B cell (primary cell): ENCODE measurements at regions not wholly inside any gene's neighbourhood (a gene's known extent, or its start where the extent isn't known, plus 50 kb on each side); places are given as distances from the start of the nearest gene placed in this dataset.

Experiments
- ATAC-seq: fragments of 200-7000 bp; cut with Tn5 transposase; one replicate; pipeline ENCODE4 v1.10.0; 2021; ENCODE audit warnings: low read depth, mild to moderate bottlenecking, moderate number of reproducible peaks, moderate library complexity
- CTCF ChIA-PET: fragments of 350-600 bp; sonication (Branson Sonifier 250); formaldehyde crosslinking; loops from one replicate; lab custom pipeline; 2021; ENCODE audit warnings: antibody characterized with exemption, inconsistent platforms; lab: Charles Lee
- POLR2A ChIA-PET: fragments of 350-600 bp; sonication (Branson Sonifier 250); formaldehyde crosslinking; loops from one replicate; lab custom pipeline; 2021; ENCODE audit warnings: antibody characterized with exemption; lab: Charles Lee
- DNase-seq: peaks from one replicate; pipeline ENCODE4 v3.0.0; 2013
- H2AFZ ChIP-seq: 2 replicates; pipeline ENCODE4 v1.6.1; 2012; ENCODE audit warnings: mild to moderate bottlenecking, low read depth, low read length; ENCODE audit not compliant: insufficient read depth, poor library complexity, severe bottlenecking
- H3K27ac ChIP-seq, 2 donors: 1 replicate in 1 of 2; 2 replicates in 1 of 2; pipeline ENCODE4 v1.5.1; 2012 to 2013; ENCODE audit warnings: low read length in 2 of 2, mild to moderate bottlenecking in 2 of 2, moderate library complexity in 1 of 2
- H3K27me3 ChIP-seq, 4 experiments: fragments of 200-600 bp in 1 of 4; sonication (generic) in 1 of 4; replicated peaks in 1 of 4; 1 replicate in 2 of 4; 2 replicates in 2 of 4; pipeline versions ENCODE4 v1.6.1 to v1.7.0; 2013 to 2016; ENCODE audit warnings: low read length in 3 of 4, mild to moderate bottlenecking in 2 of 4, mixed read lengths in 1 of 4, moderate library complexity in 1 of 4; ENCODE audit not compliant: insufficient read depth in 4 of 4, control insufficient read depth in 3 of 4; ENCODE audit errors: control extremely low read depth in 1 of 4
- H3K36me3 ChIP-seq, 2 experiments: replicated peaks in 1 of 2; 1 replicate in 1 of 2; 2 replicates in 1 of 2; pipeline versions ENCODE4 v1.6.1 to v1.7.1; 2013; ENCODE audit warnings: low read length in 1 of 2; ENCODE audit not compliant: insufficient read depth in 2 of 2, control insufficient read depth in 1 of 2; ENCODE audit errors: control extremely low read depth in 1 of 2, extremely low read depth in 1 of 2
- H3K4me1 ChIP-seq, 2 donors: fragments of 200-600 bp in 1 of 2; sonication (generic) in 1 of 2; 1 replicate in 1 of 2; 2 replicates in 1 of 2; pipeline versions ENCODE4 v1.5.1 to v1.6.1; 2013 to 2017; ENCODE audit warnings: low read length in 2 of 2; ENCODE audit not compliant: control insufficient read depth in 2 of 2, insufficient read depth in 2 of 2
- H3K4me2 ChIP-seq: replicated peaks from 2 replicates; pipeline ENCODE3; 2012; ENCODE audit warnings: mild to moderate bottlenecking, low read depth, low read length; ENCODE audit not compliant: poor library complexity, severe bottlenecking
- H3K4me3 ChIP-seq, 5 experiments: fragments of 200-600 bp in 1 of 5; sonication (generic) in 1 of 5; 1 replicate in 3 of 5; 2 replicates in 2 of 5; pipeline versions ENCODE4 v1.5.1 to v1.7.0; 2011 to 2016; ENCODE audit warnings: low read length in 4 of 5, mild to moderate bottlenecking in 4 of 5, low read depth in 2 of 5, control low read depth in 1 of 5, moderate library complexity in 1 of 5; ENCODE audit not compliant: insufficient read depth in 1 of 5; ENCODE audit errors: control extremely low read depth in 1 of 5, extremely low read depth in 1 of 5
- H3K79me2 ChIP-seq: fragments of 200-600 bp; sonication (generic); one replicate; pipeline ENCODE4 v1.6.0; 2016; ENCODE audit warnings: low read length; ENCODE audit not compliant: control insufficient read depth, insufficient read depth
- H3K9ac ChIP-seq: fragments of 200-600 bp; sonication (generic); 2 replicates; pipeline ENCODE4 v1.6.1; 2017; ENCODE audit warnings: mild to moderate bottlenecking, low read length, moderate library complexity
- H3K9me3 ChIP-seq, 3 donors: one replicate each; pipeline versions ENCODE4 v1.6.1 to v1.7.1; 2013; ENCODE audit warnings: low read length in 2 of 3; ENCODE audit not compliant: control insufficient read depth in 2 of 3, insufficient read depth in 1 of 3; ENCODE audit errors: control extremely low read depth in 1 of 3
- H4K20me1 ChIP-seq: 2 replicates; pipeline ENCODE4 v1.6.0; 2012; ENCODE audit warnings: mild to moderate bottlenecking, low read length; ENCODE audit not compliant: insufficient read depth, control insufficient read depth, poor library complexity, severe bottlenecking
- H3K27ac Mint-ChIP-seq: one replicate; pipeline ENCODE4 v1.8.0; 2021; ENCODE audit warnings: mixed read lengths
- H3K27me3 Mint-ChIP-seq: one replicate; pipeline ENCODE4 v1.8.0; 2021; ENCODE audit warnings: mixed read lengths
- H3K4me1 Mint-ChIP-seq: one replicate; pipeline ENCODE4 v1.8.0; 2021; ENCODE audit warnings: mixed read lengths
- H3K4me3 Mint-ChIP-seq: one replicate; pipeline ENCODE4 v1.8.0; 2021; ENCODE audit warnings: mixed read lengths
- H3K9me3 Mint-ChIP-seq: one replicate; pipeline ENCODE4 v1.8.0; 2022; ENCODE audit warnings: mixed read lengths; ENCODE audit not compliant: insufficient read depth
- EZH2 ChIP-seq: IDR thresholded peaks from 2 replicates; pipeline ENCODE4 v1.6.1; 2012; ENCODE audit warnings: borderline replicate concordance, low read depth, mild to moderate bottlenecking, moderate library complexity, low read length; ENCODE audit not compliant: insufficient read depth, poor library complexity, severe bottlenecking
- WGBS: methylation state at CpG from one replicate; pipeline ENCODE4 v1.1.5; 2013; ENCODE audit warnings: missing lambda C conversion rate; ENCODE audit not compliant: insufficient coverage; 5-methylcytosine and 5-hydroxymethylcytosine counted together
- intact Hi-C: fragments of 100-400 bp; cut with micrococcal nuclease; formaldehyde crosslinking; loops from one replicate; pipeline ENCODE4 v1.10.0; 2022
- TF ChIP-seq, protein P1 (sequence below): fragments of 200-600 bp; IDR thresholded peaks from one replicate; pipeline ENCODE4 v1.8.0; 2022; ENCODE audit warnings: antibody characterized with exemption, mild to moderate bottlenecking

DNA sequence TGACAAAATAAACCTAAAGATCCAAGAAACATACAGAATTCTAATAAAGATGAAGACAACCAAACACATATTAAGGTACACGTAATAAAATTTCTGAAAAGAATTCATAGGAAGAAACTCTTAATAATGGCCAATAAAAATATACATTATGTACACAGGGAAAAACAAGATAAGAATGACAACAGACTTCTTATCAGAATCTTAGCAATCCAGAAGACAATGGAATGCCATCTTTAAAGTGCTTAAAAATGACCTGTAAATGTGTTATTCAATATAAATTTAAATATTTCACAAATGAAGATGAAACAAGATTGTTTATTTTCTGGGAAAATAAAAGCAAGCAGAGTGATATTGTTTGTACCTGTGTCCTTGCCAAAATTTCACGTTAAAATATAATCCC, 530.4 kb upstream of the PTBP2 start:
- no peak for ATAC-seq
- no peaks in the 10 kb centered on the region for H3K4me1 Mint-ChIP-seq
- CTCF ChIA-PET, result no interaction called here

DNA sequence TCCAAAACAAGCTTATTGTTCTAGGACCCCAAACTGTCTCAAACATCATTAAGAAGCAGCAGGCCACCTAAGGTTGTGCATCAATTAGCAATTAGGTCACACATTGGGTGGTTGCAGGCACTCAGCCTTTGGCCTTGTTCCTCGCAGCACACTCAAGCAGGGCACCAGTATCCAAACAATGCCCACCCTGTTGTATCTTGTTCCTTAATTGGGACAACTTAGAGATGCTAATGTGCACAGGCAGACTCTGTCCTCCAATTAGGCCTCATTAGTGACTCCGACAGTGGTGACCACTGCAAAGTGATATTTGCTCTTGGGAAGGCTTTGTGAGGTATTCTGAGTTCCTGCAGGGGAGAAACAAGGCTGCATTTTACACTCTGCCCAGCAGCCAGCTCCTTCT, 515.1 kb upstream of the PTBP2 start:
- H3K27ac ChIP-seq, result no peak overlapping the region
- H3K4me3 ChIP-seq, result no peak overlapping the region
- no peaks in the 10 kb centered on the region for H4K20me1 ChIP-seq
- ChIA-PET CTCF (no interaction called here), POLR2A (no interaction called here)
- H2AFZ ChIP-seq, result no peak overlapping the region
- DNase-seq, result no peak
- no peaks in the 10 kb centered on the region for H3K27me3 ChIP-seq
- intact Hi-C loops, result no loop called here
- WGBS, result 92% methylated on average over 1 of the region's 2 CpGs
- no peaks in the 10 kb centered on the region for H3K36me3 ChIP-seq
- TF ChIP-seq EZH2, result no peak
- TF ChIP-seq, protein P1, sequence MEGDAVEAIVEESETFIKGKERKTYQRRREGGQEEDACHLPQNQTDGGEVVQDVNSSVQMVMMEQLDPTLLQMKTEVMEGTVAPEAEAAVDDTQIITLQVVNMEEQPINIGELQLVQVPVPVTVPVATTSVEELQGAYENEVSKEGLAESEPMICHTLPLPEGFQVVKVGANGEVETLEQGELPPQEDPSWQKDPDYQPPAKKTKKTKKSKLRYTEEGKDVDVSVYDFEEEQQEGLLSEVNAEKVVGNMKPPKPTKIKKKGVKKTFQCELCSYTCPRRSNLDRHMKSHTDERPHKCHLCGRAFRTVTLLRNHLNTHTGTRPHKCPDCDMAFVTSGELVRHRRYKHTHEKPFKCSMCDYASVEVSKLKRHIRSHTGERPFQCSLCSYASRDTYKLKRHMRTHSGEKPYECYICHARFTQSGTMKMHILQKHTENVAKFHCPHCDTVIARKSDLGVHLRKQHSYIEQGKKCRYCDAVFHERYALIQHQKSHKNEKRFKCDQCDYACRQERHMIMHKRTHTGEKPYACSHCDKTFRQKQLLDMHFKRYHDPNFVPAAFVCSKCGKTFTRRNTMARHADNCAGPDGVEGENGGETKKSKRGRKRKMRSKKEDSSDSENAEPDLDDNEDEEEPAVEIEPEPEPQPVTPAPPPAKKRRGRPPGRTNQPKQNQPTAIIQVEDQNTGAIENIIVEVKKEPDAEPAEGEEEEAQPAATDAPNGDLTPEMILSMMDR, result no peak
- Mint-ChIP-seq H3K4me3 (no peak overlapping the region), H3K9me3 (peaks cover 3% of the 10 kb centered on the region), H3K27ac (no peak overlapping the region), H3K4me1 (no peaks in the 10 kb centered on the region), H3K27me3 (no peaks in the 10 kb centered on the region)
- H3K4me1 ChIP-seq, result no peaks in the 10 kb centered on the region
- no peaks in the 10 kb centered on the region for H3K79me2 ChIP-seq
- H3K9me3 ChIP-seq, result no peaks in the 10 kb centered on the region
- H3K4me2 ChIP-seq, result no peak overlapping the region
- H3K9ac ChIP-seq, result no peak overlapping the region
- no peak for ATAC-seq

More for the DNA sequence above, 530.4 kb upstream of the PTBP2 start:
- no peaks in the 10 kb centered on the region for H4K20me1 ChIP-seq
- H3K79me2 ChIP-seq, result no peaks in the 10 kb centered on the region
- H3K4me3 ChIP-seq, result no peak overlapping the region
- no peak overlapping the region for H3K4me3 Mint-ChIP-seq
- H3K27ac ChIP-seq, result no peak overlapping the region
- H3K27ac Mint-ChIP-seq, result no peak overlapping the region
- WGBS, result no CpG with 5 or more reads among the region's 2 CpGs
- no peak overlapping the region for H2AFZ ChIP-seq
- no peaks in the 10 kb centered on the region for H3K27me3 ChIP-seq
- POLR2A ChIA-PET, result no interaction called here
- DNase-seq, result no peak
- intact Hi-C loops, result no loop called here
- H3K9me3 ChIP-seq, result peaks cover 0 to 7% (median 0%) of the 10 kb centered on the region in 3 donors
- no peak overlapping the region for H3K4me2 ChIP-seq
- H3K4me1 ChIP-seq, result no peaks in the 10 kb centered on the region
- H3K27me3 Mint-ChIP-seq, result no peaks in the 10 kb centered on the region
- H3K36me3 ChIP-seq, result no peaks in the 10 kb centered on the region
- H3K9me3 Mint-ChIP-seq, result peaks cover 6% of the 10 kb centered on the region
- H3K9ac ChIP-seq, result no peak overlapping the region
- TF ChIP-seq, protein P1, result no peak
- TF ChIP-seq EZH2, result no peak
